GM13976 (cell line): ENCODE measurements at regions not wholly inside any gene's neighbourhood (a gene's known extent, or its start where the extent isn't known, plus 50 kb on each side); places are given as distances from the start of the nearest gene placed in this dataset.

ENCODE experiments used
- DNase-seq: peaks from one replicate; pipeline ENCODE4 v3.0.0; 2012; ENCODE audit warnings: low spot score
- CTCF ChIP-seq: IDR thresholded peaks from 2 replicates; pipeline ENCODE4 v1.5.1; 2012; ENCODE audit warnings: borderline replicate concordance, mild to moderate bottlenecking; ENCODE audit not compliant: insufficient read depth; ENCODE audit errors: extremely low read depth, missing control alignments, control extremely low read depth
- in situ Hi-C: fragments of 300-500 bp; cut with MboI; formaldehyde crosslinking; loops from one replicate; pipeline ENCODE4 v1.12.0; 2022; ENCODE audit warnings: low sequenced_read_pairs, mixed read lengths, inconsistent platforms; ENCODE audit not compliant: unreplicated experiment

- no peak for TF ChIP-seq CTCF
- DNase-seq: no peak
- in situ Hi-C loops: no loop called here
Measured at GRCh38 chr6:26175033-26175427, 87.8 kb downstream of the HFE start.

GRCh38 chr6:26175428-26176181, 88.4 kb downstream of the HFE start:
- peak; percentile 48 for TF ChIP-seq CTCF
- DNase-seq: peak; percentile 59
- in situ Hi-C loops: no loop called here

- no peak for DNase-seq
- TF ChIP-seq CTCF: no peak
- in situ Hi-C loops: no loop called here
Measured at GRCh38 chr6:26179675-26180074, 92.4 kb downstream of the HFE start.

- in situ Hi-C loops: no loop called here
- TF ChIP-seq CTCF: no peak
Measured at GRCh38 chr6:26180346-26180745, 93.1 kb downstream of the HFE start.

GRCh38 chr6:26183237-26183580, 96.0 kb downstream of the HFE start:
- in situ Hi-C loops: no loop called here
- TF ChIP-seq CTCF: no peak
- DNase-seq: no peak

More at GRCh38 chr6:26180346-26180745, 93.1 kb downstream of the HFE start:
- no peak for DNase-seq

- peak; percentile 65 for DNase-seq
- in situ Hi-C loops: no loop called here
- TF ChIP-seq CTCF: no peak
Measured at GRCh38 chr6:26183581-26184366, 96.5 kb downstream of the HFE start.
